Peyer's patch (tissue), 4 donors: ENCODE measurements at regions not wholly inside any gene's neighbourhood (a gene's known extent, or its start where the extent isn't known, plus 50 kb on each side); places are given as distances from the start of the nearest gene placed in this dataset.

ENCODE experiments used
- POLR2A ChIP-seq, 2 donors: fragments of 450-650 bp; IDR thresholded peaks; one replicate each; pipeline ENCODE4 v1.5.1; 2017; ENCODE audit warnings: antibody characterized with exemption in 2 of 2, mild to moderate bottlenecking in 2 of 2, moderate library complexity in 2 of 2
- TF ChIP-seq, protein P1 (sequence below), 6 experiments: fragments of 450-650 bp in 4 of 6; fragments of 200-600 bp in 2 of 6; sonication (generic) in 1 of 6; IDR thresholded peaks; one replicate each; pipeline ENCODE4 v1.5.1; 2017 to 2019; ENCODE audit warnings: antibody characterized with exemption in 6 of 6, mild to moderate bottlenecking in 3 of 6, moderate library complexity in 1 of 6

DNA sequence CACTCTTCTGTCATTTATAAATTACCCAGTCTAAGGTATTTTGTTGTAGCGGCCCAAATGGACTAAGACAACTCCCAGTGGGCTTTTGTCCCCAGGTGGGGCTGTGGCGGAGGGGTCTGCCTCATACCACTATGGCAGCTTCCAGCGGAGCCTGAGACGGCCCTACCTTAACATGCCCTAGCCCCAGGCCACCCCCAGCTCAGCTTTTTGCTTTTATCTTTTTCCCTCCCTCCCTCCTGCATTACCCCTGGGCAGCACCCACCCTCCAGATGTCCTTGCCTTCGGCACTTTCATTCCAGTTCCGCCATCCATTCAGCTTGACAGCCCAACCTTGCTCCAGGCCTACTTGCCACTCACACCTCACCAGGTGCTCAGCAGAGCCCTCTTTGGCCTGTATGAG lies 307.3 kb downstream of the PTPRU start:
- TF ChIP-seq, protein P1, sequence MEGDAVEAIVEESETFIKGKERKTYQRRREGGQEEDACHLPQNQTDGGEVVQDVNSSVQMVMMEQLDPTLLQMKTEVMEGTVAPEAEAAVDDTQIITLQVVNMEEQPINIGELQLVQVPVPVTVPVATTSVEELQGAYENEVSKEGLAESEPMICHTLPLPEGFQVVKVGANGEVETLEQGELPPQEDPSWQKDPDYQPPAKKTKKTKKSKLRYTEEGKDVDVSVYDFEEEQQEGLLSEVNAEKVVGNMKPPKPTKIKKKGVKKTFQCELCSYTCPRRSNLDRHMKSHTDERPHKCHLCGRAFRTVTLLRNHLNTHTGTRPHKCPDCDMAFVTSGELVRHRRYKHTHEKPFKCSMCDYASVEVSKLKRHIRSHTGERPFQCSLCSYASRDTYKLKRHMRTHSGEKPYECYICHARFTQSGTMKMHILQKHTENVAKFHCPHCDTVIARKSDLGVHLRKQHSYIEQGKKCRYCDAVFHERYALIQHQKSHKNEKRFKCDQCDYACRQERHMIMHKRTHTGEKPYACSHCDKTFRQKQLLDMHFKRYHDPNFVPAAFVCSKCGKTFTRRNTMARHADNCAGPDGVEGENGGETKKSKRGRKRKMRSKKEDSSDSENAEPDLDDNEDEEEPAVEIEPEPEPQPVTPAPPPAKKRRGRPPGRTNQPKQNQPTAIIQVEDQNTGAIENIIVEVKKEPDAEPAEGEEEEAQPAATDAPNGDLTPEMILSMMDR (IDR thresholded peaks at IDR 0.05), result no peak
- TF ChIP-seq POLR2A (IDR thresholded peaks at IDR 0.05), result no peak
